ENCODE measurements at regions not wholly inside any gene's neighbourhood (a gene's known extent, or its start where the extent isn't known, plus 50 kb on each side); places are given as distances from the start of the nearest gene placed in this dataset.

DNA sequence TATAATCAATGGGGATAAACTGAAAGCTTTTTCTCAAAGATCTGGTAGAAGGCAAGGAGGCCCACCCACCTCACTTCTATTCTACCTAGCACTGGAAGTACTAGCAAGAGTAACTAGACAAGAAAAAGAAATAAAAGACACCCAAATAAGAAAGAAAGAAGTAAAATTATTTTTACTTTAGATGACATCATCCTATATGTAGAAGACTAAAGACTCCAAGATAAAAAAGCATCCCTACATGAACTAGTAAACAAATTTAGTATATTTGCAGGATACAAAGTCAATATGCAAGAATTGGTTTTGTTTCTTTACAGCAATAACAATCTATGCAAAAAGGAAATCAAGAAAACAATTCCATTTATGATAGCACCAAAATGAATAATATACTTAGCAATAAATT, 201.5 kb upstream of the KIRREL3 start:
- intact Hi-C loops (cut with DNase I, micrococcal nuclease), result no loop called here
- DNase-seq, result no peak

DNA sequence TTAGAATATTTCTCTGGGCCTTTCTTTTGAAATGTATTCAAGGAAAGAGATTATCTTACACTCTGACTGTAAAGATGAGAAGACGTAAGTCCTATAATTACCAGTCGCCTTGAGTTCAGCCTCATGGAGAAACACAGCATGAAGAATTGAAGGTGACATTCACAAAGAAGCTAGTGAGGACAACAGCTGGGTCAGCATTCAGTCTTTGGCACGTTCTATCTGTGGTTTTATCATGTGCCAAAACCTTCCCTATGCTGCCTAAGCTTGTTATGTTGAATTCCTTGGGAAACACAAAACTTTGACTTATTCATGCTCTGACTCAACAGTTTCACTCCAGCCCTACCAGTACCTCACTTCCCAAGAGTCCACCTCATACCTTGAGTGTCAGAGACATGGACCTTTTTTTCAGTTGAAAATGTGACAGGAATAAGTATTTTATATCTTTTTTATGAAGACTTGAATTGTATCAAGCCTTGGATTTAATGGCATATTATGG, 198.8 kb upstream of the KIRREL3 start:
- no peak for DNase-seq
- no peak for ATAC-seq
- intact Hi-C loops (cut with DNase I, micrococcal nuclease), result no loop called here

More for the DNA sequence above, 201.5 kb upstream of the KIRREL3 start:
- ATAC-seq, result no peak

DNA sequence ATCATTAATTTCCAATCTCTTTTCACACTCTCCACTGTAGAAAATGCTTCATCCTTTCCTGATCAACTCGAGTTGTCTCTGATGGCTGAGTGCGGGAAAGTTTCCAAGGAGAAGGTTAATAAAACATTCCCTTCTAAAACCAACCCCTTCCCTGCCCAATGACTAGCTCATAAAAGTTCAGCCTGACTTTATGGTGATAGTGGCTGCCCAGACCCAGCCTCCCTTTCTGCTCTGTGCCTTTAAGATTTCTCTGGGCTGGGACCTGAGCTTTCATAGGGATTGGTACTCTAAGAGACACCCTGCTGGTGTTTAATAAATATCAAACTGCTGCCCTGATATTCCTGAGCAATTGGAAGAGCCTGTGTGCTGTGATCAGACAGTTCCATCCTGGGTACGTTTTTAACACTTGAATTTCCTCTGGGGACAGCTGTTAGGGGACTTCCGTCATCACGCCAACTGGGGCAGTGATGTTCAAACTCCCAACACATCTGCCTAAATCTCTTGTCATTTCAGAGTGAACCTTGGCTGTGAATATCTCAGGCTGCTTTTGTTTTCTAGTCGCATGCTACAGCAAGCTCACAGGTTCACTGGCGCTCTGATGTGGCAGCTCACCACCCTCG, 195.0 kb upstream of the KIRREL3 start:
- DNase-seq (no peak), ATAC-seq (no peak)
- intact Hi-C loops (cut with DNase I, micrococcal nuclease), result no loop called here

DNA sequence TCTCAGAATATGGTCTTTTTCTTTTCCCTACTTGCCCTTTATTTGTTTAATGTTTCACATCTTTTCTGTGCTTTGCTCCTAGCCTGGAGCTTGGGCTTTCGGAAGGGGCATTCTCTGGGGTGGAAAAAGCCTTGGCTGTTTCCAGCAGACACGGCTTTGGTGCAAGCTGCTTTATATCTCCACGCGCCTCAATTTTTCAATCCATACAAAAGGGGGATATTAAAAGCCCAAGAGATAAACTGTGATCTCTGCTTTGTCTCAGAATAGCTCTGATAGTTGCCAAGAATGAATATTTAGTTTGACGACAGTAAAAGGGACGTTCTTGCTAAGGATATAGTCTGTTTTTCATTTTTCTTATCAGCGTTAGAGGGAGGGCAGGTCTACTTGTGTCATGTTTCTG, 194.0 kb upstream of the KIRREL3 start:
- intact Hi-C loops (cut with DNase I, micrococcal nuclease), result no loop called here
- DNase-seq, result no peak
- ATAC-seq, result no peak

DNA sequence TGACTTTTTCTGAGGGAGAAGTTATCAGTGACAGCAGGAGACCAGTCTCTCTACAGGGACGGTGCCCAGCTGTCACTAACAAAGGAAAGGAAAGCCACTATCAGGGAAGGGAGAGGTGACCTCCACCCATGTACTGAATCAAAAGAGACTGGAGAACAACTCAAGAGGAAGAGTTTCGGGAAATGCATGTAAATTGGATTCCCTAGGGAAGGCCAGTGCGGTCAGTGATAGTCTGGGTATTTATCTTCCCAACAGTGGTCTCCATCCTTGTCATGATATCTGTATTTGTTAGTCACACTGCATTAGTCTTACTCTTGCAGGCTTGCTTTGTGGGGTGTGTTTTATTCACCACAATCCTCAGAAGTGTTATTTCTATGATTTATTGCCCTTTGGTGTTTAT, 193.4 kb upstream of the KIRREL3 start:
- intact Hi-C loops (cut with DNase I, micrococcal nuclease), result no loop called here
- no peak for DNase-seq
- ATAC-seq, result no peak

DNA sequence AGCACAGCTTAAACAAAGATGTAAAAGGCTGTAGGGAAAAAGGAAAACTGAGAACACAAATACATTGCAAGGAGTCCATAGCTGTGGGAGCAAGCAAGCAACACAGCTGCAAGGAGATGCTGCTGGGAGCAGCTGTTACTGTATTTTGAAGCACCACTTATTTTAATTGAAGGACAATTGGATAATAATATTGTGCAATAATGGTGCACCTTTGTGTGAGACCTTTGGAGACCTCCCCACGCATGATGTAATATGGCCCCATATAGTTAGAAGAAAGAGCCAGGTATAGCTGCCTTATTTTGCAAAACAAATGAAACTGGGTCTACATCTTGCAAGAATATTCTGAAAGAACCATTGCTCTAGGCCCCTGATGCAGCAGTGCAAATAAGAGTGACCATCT, 191.1 kb upstream of the KIRREL3 start:
- ATAC-seq (no peak), DNase-seq (no peak)
- intact Hi-C loops (cut with DNase I, micrococcal nuclease), result no loop called here

DNA sequence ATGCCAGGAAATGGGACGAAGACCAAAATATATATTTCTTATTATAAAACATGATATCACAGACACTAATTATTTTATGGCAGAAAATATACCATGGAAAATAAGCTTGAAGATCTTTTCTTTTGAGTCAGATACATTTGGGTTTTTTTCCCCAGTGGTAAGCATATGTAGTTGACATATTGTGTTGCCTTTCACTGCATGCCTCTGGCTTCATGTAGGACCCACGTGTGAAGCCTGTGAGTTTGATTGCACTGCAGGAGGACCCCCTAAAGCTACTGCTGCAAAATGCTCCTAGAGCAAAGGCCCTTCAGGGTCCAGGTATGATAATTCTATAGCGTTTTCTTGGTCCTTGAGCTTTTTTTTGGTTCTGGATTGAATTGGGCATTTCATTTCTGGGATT, 190.7 kb upstream of the KIRREL3 start:
- intact Hi-C loops (cut with DNase I, micrococcal nuclease), result no loop called here
- ATAC-seq (no peak), DNase-seq (no peak)

DNA sequence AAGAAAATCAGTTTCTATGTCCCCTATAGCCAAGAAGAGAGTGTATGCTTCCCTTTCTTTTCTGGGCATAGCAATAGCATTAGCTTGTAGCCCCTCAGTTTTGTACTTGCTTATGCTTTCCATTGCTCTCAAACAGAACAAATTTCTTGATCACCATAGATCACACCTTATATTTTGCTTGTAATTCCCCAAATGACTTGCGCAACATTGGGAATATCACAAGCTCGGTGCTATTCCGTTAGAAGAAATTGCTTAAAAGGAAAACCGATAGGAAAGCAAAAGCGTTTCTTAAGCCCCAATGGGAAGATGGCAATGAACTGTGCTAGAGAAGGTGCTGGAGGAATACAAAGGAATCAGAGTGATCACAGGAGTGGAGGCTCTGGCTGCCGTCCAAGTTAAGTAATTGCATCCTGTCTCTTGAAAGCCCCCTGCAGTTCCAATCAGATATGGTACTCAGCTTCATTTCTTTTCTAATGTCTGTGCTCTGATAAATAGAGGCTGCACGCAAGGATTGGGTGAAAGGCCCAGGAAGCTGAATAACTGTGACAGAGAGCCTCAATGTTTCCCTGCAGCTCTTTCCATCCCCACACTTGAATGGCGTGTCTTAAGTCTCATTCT, 182.1 kb upstream of the KIRREL3 start:
- ATAC-seq (no peak), DNase-seq (no peak)
- intact Hi-C loops (cut with DNase I, micrococcal nuclease), result no loop called here

DNA sequence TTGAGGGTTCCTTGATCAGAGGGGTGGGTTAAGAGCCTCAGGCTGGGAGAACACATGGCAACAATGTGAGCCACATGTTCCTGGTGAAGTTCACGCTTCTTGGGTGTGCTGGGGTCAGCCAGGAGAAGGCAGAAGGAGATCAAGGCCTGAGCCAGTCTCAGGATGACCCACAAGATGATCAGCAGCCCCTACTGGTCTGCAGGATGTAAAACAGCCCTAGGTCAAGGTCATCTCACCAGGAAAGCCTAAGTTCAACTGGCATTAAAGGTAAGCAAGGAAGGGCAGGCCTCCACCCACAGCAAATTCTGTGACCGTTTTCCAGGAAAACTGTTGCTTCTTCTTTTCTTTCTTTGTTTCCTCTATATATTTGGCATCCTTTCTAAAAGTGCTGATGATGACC, 156.7 kb upstream of the KIRREL3 start:
- DNase-seq, result no peak
- ATAC-seq, result no peak
- intact Hi-C loops (cut with DNase I, micrococcal nuclease), result no loop called here

DNA sequence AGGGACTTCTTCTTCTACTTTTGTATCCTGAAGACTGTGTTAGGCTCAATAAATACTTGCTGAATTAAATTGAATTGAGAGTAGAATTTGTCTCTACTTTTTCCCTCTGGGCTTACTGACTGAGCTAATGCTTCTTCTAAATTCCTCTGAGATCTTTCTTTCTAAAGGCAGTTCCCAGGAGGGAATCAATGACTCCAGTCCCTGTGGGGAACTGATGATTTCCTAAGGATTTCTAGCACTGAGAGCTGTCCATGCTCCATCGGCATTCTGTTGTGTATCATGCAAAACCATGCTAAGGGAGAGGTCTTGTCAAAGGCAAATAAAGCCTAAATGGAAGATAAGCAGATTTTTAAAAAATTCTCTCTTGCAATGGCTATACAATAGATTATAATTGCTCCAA, 148.8 kb upstream of the KIRREL3 start:
- intact Hi-C loops (cut with DNase I, micrococcal nuclease), result no loop called here
- ATAC-seq (no peak), DNase-seq (no peak)

DNA sequence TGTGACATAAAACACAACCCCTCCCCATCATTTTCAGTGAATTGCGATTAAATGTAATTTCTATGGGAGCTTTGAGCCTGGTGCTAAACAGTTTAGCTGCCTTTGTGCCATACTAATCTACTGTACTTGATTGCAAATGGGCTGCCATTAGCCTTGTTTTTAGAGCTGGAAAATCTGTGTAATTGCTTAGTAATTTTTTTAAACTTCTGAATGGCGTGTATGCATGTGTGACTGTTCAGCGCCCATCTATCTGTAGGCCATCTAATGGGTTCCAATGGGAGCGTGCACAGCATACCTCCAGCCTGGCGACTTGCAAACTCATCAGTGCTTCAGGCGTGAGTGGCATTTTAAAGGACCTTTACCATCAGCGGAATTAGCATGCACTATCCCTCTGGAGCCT, 142.7 kb upstream of the KIRREL3 start:
- intact Hi-C loops (cut with DNase I, micrococcal nuclease), result no loop called here
- DNase-seq (no peak), ATAC-seq (no peak)

DNA sequence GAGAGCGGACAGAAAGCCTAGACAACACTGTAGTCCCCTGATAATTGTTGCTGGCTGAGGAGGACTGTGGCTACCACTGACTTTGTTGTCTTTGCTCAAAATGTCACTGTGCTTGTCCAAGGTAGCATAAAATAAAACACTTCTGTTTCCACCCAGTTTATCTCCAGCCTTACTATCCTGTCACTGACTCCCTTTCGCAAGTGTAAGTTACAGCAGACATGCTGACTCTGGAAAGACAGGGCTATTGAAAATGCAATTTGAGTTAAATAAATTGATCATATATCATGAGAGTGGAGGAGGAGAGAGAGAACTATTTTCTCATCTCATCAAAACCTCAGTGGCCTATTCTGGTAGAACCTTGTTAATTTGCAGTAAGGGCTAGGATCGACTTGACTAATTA, 138.0 kb upstream of the KIRREL3 start:
- intact Hi-C loops (cut with DNase I, micrococcal nuclease), result no loop called here
- ATAC-seq (no peak), DNase-seq (no peak)

DNA sequence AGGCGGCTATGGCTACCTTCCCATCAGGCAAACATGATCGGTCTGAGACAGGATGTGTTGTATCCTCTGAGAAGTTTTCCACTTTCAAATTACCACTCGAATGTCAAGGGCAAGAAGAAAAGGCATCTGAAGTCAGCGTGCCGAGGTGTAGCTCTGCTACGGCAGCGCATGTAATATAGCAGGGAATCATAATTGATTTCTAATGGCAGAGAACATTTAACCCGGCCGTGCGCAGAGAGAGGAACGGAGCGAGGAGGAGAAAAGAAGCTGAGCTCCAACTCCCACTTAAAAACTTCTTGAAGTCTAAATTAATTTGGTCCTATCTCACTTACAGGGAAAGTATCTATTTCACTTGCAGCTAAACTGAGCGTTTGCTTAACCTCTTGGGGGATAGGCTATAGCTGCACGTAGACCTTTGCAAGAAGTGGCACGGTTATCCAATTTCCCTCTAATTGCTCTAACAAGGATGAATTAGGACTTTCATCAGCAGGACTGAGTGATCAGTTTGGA, 137.3 kb upstream of the KIRREL3 start:
- DNase-seq, result no peak
- intact Hi-C loops (cut with DNase I, micrococcal nuclease), result no loop called here
- no peak for ATAC-seq

DNA sequence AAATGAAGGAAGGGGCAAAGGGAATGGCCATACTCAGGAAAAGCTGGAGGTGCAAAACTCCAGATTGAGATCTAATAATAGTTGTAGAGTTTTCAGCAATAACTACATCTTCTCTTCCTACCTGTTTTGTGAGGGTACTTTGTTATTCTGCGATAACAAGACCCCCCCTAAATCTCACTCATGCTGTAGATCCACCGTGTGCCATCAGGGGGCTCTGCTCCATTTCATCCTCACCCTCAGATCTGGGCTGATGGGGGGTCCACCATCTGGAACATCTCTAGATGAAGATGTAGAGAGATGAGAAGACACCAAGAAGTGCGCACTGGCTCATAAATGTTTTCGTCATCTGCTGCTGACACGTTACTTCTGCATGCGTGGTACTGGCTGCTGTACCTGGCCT, 135.9 kb upstream of the KIRREL3 start:
- intact Hi-C loops (cut with DNase I, micrococcal nuclease), result no loop called here
- ATAC-seq (no peak), DNase-seq (no peak)

DNA sequence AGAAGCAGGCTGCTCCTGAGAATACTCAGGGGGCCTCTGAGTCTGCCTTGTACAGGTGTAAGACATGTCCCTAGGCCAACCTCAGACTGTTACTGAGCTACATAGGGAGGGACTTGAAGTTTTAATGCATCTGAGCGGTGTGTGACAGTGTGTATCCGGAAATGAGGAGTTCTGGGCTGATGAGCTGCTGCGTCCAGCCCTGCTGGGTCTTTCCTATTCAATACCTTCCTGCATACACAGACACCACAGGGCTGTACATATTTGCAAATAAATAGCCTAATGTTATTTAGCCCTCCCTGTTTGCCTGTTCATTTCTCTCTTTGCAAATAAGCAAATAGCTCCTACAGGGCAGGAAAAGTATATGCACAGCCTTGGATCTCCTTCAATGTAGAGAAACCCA, 134.7 kb upstream of the KIRREL3 start:
- no peak for ATAC-seq
- intact Hi-C loops (cut with DNase I, micrococcal nuclease), result no loop called here
- DNase-seq, result no peak

DNA sequence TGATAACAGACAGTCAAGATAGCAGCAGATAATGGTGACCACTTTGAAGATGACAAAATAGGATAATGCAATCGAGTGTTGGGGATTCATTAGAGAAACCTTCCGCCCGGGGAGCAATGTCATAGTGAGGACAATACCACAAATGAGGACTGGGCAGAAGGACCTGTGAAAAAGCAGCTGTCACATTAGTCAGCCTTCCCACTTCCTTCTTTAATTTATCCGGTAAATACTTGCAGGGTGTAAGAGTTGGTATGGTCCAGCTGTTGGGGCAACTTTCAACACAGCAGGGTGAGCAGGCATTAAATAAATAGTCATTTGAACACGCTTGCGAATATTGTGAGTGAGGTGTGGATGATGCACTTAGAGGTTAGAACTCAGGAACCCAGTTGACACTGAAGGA, 132.5 kb upstream of the KIRREL3 start:
- intact Hi-C loops (cut with DNase I, micrococcal nuclease), result no loop called here
- ATAC-seq (no peak), DNase-seq (no peak)

DNA sequence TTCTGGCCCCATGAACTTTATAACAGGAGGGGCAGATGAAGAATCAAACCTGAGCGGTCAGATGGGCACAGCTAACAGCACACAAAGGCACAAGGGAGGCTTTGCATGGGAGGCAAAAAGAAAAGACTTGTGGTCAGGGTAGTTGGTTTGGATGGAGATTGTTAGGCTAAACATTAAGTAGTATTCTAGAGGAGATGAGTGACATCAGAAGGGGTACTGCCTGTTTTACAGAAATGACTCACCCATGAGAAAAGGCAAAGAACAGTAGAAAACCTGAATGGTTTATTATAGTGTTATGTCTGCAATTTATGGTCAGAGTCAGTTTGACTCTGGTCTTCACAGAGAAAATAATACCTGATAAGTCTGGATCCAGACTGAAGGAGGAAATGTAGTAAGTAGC, 129.8 kb upstream of the KIRREL3 start:
- ATAC-seq, result no peak
- intact Hi-C loops (cut with DNase I, micrococcal nuclease), result no loop called here
- no peak for DNase-seq

DNA sequence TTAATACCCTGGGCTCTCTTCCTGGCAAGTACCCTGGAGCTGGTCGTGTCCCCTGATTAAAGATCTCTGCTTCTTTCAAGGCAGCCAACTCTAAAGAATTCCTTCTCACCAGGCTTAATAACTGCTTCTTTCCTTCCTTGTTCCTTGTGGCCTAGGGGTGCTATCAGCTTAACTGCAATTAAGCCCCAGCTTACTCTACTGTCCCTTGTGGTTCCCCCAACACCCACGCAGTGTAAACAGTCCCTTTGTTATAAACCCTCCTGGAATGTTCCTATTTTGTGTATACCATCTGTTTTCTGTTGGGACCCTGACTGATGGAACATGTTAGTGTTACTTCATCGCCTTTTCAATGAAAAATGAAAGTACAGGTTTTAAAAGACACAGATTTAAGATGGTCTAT, 126.4 kb upstream of the KIRREL3 start:
- DNase-seq, result no peak
- intact Hi-C loops (cut with DNase I, micrococcal nuclease), result no loop called here
- ATAC-seq, result no peak

DNA sequence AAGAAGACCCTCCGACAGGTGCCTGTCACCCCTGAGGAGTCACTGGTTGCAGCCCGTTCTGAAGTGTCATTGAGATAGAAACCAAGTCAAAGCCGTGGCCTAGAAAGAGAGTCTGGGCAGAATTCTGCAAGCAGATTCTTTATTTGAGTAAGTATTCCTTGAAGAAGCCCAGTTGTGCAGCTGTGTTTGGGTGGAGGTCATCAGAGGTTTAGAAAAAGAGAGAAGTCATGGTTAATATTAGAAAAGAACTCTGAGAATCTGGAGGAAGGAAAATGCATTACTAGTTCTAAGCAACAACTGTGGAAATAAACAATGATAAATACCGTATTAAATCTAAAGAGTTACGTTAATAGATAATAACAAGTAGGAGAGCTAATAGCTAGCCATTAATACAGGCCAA, 118.8 kb upstream of the KIRREL3 start:
- intact Hi-C loops (cut with DNase I, micrococcal nuclease), result loop anchor here in 1 of 2 donors (10.0 kb wide), 1 partner anchor 65 kb away; no protein-coding TSS in a partner anchor
- DNase-seq, result no peak
- ATAC-seq, result no peak

DNA sequence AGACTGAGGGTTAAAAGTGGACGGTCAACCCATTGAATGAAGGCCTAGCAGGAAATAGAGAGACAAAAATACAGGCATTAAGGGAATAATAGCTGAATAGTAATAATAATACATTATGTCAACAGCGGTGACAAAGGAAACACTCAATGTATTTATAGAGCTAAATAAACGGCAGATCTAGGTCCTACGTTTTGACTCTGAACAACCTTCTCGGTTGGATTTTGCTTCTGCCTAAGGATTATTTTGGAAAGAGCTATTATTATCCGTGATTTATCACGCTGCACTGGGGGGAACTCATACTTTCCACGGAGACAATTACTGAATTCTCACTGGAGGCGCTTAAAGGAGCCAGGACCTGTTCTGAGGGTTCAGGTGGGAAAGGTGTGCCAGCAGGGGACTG, 118.2 kb upstream of the KIRREL3 start:
- no peak for DNase-seq
- intact Hi-C loops (cut with DNase I, micrococcal nuclease), result loop anchor here in 1 of 2 donors (10.0 kb wide), 1 partner anchor 64 kb away; no protein-coding TSS in a partner anchor
- ATAC-seq, result no peak
